ENCODE measurements at regions not wholly inside any gene's neighbourhood (a gene's known extent, or its start where the extent isn't known, plus 50 kb on each side); places are given as distances from the start of the nearest gene placed in this dataset.

GRCh38 chr9:79301551-79302391 lies 270.0 kb upstream of the TLE4 start:
- CTCF ChIA-PET, result no interaction called here
- TF ChIP-seq, protein P1, sequence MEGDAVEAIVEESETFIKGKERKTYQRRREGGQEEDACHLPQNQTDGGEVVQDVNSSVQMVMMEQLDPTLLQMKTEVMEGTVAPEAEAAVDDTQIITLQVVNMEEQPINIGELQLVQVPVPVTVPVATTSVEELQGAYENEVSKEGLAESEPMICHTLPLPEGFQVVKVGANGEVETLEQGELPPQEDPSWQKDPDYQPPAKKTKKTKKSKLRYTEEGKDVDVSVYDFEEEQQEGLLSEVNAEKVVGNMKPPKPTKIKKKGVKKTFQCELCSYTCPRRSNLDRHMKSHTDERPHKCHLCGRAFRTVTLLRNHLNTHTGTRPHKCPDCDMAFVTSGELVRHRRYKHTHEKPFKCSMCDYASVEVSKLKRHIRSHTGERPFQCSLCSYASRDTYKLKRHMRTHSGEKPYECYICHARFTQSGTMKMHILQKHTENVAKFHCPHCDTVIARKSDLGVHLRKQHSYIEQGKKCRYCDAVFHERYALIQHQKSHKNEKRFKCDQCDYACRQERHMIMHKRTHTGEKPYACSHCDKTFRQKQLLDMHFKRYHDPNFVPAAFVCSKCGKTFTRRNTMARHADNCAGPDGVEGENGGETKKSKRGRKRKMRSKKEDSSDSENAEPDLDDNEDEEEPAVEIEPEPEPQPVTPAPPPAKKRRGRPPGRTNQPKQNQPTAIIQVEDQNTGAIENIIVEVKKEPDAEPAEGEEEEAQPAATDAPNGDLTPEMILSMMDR (IDR thresholded peaks at IDR 0.05), result no peak
- Mint-ChIP-seq H3K4me3 (no peak overlapping the region), H3K36me3 (ENCODE audit: low read depth) (no peaks in the 10 kb centered on the region), H3K27ac (no peak overlapping the region), H3K9me3 (no peaks in the 10 kb centered on the region), H3K27me3 (peaks cover 2% of the 10 kb centered on the region), H3K4me1 (no peaks in the 10 kb centered on the region)
- DNase-seq, result no peak
- no peak for ATAC-seq (ENCODE audit: low read depth)
- POLR2A ChIA-PET, result no interaction called here
- intact Hi-C loops (cut with micrococcal nuclease), result no loop called here

DNA sequence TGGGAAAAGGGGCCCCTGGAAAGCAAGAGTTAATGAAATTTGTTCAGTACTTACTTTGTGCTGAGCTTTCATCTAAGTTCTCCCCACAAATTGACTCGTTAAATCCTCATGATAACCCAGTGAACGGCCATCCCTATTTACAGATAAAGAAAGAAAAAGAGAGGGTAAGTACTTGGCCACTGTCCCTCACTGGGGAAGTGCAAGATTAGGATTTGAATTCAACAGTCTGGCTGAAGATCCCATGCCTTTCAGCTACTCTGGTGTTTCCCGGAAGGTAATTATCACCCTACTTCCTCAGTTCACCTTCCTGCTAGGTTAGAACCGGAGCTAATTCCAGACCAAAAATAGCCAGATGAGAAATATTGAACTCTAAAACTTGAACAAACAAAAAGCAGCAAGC lies 269.2 kb upstream of the TLE4 start:
- DNase-seq, result no peak
- intact Hi-C loops (cut with micrococcal nuclease), result no loop called here
- TF ChIP-seq, protein P1 (IDR thresholded peaks at IDR 0.05), result no peak
- Mint-ChIP-seq H3K27me3 (peaks cover 2% of the 10 kb centered on the region), H3K9me3 (no peaks in the 10 kb centered on the region), H3K4me1 (no peaks in the 10 kb centered on the region), H3K27ac (no peak overlapping the region), H3K36me3 (ENCODE audit: low read depth) (no peaks in the 10 kb centered on the region), H3K4me3 (no peak overlapping the region)
- POLR2A ChIA-PET, result no interaction called here
- no peak for ATAC-seq (ENCODE audit: low read depth)
- CTCF ChIA-PET, result no interaction called here

GRCh38 chr9:79308012-79308411 lies 263.8 kb upstream of the TLE4 start:
- no peak overlapping the region for H3K27ac Mint-ChIP-seq
- H3K4me3 Mint-ChIP-seq, result no peak overlapping the region
- DNase-seq (no peak), ATAC-seq (ENCODE audit: low read depth) (no peak)
- ChIA-PET CTCF (no interaction called here), POLR2A (no interaction called here)
- H3K27me3 Mint-ChIP-seq, result peaks cover 2% of the 10 kb centered on the region
- intact Hi-C loops (cut with micrococcal nuclease), result no loop called here
- no peaks in the 10 kb centered on the region for H3K9me3 Mint-ChIP-seq
- no peaks in the 10 kb centered on the region for H3K4me1 Mint-ChIP-seq
- H3K36me3 Mint-ChIP-seq (ENCODE audit: low read depth), result no peaks in the 10 kb centered on the region
- TF ChIP-seq, protein P1 (IDR thresholded peaks at IDR 0.05), result no peak

DNA sequence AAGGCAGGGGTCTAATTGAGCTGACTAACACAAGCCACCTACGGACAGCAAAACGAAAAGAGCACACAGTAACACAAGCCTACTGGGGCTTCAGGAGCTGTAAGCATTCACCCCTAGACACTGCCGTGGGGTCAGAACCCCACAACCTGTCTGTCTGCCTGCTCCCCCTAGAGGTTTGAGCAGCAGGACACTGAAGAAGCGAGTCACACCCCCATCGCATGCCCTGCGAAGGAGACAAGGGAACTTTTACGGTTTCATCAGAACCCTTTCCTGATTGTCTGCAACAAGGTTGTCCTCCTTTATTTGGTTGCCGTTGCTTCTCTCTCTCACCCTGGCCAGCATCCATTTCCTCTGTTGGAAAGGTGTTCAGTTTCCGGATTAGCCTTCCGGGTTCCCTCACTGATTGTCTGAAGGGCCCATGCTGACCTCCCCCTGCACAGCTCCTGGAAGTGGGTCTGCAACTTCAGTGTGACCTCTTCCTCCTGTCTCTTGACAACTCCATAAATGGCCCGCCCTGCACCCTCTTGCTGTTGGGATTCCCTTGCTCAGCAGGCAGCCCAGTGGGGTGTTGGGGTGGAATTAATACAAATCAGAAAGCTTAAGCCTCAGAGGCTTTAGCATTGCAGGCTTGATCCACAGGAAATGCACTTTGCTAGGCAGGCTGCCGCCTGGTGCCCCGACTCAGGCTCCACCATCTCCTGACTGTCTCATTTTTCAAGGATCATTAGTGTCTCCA lies 258.9 kb upstream of the TLE4 start:
- CTCF ChIA-PET, result no interaction called here
- H3K4me1 Mint-ChIP-seq, result no peaks in the 10 kb centered on the region
- intact Hi-C loops (cut with micrococcal nuclease), result no loop called here

GRCh38 chr9:79325501-79325900 lies 246.3 kb upstream of the TLE4 start:
- no peaks in the 10 kb centered on the region for H3K4me1 Mint-ChIP-seq
- TF ChIP-seq, protein P1 (IDR thresholded peaks at IDR 0.05), result no peak
- H3K27me3 Mint-ChIP-seq, result no peaks in the 10 kb centered on the region
- ATAC-seq (ENCODE audit: low read depth) (no peak), DNase-seq (no peak)
- POLR2A ChIA-PET, result no interaction called here
- peaks cover 5% of the 10 kb centered on the region for H3K9me3 Mint-ChIP-seq
- CTCF ChIA-PET, result no interaction called here
- no peak overlapping the region for H3K27ac Mint-ChIP-seq
- no peaks in the 10 kb centered on the region for H3K36me3 Mint-ChIP-seq (ENCODE audit: low read depth)
- intact Hi-C loops (cut with micrococcal nuclease), result no loop called here
- no peak overlapping the region for H3K4me3 Mint-ChIP-seq

More for the DNA sequence above, 258.9 kb upstream of the TLE4 start:
- Mint-ChIP-seq H3K36me3 (ENCODE audit: low read depth) (no peaks in the 10 kb centered on the region), H3K4me3 (no peak overlapping the region), H3K9me3 (no peaks in the 10 kb centered on the region), H3K27ac (no peak overlapping the region), H3K27me3 (peaks cover 8% of the 10 kb centered on the region)
- no peak for DNase-seq
- POLR2A ChIA-PET, result no interaction called here
- TF ChIP-seq, protein P1 (IDR thresholded peaks at IDR 0.05), result no peak
- no peak for ATAC-seq (ENCODE audit: low read depth)
